IPS DF 4.7 (cell line): ENCODE measurements at regions not wholly inside any gene's neighbourhood (a gene's known extent, or its start where the extent isn't known, plus 50 kb on each side); places are given as distances from the start of the nearest gene placed in this dataset.

Experiments
- DNase-seq: peaks from one replicate; pipeline ENCODE4 v3.0.0-alpha.2; 2013; ENCODE audit warnings: low spot score; ENCODE audit errors: extremely low read depth

DNA sequence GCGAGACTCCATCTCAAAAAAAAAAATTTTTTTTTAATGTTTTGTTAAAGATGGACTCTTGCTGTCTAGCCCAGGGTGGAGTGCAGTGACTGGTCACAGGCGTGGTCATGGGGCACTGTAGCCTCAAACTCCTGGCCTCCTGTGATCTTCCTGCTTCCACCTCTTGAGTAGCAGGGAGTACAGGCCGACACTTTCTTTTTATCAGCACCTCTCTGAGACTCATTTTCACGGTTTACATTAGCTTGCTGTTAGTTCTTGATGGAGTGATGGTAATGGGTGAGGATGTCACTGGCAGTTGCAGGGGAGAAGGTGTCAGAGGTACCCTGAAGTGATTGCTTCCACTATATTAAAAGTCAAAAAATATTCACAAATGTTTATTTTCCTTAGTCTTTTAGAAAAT, 95.3 kb upstream of the MTPN start:
- no peak for DNase-seq

DNA sequence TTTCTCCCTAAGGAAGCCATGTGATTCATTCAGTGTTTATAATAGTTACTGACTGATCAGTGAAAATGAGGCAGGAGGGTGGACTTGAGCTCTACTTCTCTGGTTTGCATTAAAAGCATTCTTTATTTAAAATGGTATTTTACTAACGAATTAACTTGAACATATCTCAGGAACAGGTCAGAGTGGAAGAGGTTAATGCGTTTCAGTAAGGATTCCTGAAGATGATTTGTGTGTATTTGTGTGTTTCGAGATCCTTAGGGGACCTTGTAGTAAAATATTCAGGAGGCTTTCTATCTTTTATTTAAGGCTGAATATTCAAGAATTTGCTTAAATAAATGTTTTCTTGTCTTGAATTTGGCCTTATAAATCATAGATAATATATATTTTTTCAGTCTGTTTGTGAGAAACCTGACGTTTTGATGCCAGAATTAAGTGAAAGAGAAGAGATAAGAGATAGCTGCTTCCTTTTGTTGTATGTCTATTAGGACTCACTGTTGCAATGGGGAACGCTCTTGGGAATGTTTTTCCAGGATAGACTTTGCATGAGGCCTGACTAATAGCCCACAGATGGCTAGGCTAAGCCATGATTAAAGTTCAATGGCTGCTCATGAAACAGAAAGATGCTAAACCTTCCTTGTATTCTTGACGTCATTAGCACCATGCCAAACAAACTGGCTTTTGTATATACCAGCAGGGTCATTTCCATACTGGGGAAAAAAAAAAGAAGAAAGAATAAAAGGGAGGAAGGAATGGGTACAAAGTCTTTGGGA, 93.8 kb upstream of the MTPN start:
- DNase-seq = no peak

DNA sequence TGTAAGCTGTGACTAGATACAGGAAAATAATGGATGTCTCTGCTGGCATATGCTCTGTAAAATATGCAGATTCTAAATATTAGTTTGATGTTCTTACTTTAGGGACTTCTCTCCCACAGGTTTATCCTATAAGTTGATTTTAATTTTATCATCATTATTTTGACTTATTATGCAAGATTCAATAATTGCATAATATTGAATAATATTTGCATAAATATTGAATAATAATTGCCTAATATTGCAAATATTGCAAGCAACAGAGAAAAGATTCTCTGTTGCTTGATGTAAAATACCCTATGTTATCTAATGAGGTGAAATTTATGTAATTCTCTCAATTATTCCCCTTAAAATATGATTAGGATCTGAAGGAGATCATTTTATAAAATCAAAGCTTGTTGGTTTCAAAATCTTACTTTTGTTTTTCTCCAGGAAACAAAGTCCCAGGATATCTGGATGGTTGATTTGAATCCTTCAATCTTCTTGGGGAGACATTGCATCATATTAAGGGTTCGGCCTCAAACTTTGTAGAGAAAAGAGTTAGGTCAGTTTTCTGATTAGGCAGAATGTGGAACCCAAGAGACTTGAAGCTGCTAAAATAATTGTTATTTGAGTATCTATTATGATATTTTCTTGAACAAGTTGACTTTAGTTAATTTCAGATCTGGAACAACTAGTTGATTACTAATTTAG, 92.8 kb upstream of the MTPN start:
- DNase-seq = no peak

DNA sequence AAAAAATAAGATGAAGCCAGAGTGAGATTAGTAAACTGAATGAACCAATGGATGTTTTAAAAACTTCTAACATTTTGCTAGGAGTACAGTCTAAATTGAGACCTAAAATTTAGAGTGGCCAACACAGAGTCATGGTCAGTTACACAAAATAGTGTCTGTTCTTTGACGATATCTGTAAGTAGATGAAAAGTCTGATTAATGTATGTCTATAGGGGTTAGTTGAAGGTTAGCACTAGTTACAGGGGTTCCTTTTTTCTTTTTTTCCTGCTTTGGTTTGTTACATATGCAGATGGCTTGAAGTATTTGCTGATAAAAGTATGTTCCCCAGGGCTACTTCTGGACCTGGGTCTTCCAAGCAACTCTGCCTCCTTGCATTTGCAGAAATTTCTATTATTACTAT, 90.1 kb upstream of the MTPN start:
- no peak for DNase-seq

DNA sequence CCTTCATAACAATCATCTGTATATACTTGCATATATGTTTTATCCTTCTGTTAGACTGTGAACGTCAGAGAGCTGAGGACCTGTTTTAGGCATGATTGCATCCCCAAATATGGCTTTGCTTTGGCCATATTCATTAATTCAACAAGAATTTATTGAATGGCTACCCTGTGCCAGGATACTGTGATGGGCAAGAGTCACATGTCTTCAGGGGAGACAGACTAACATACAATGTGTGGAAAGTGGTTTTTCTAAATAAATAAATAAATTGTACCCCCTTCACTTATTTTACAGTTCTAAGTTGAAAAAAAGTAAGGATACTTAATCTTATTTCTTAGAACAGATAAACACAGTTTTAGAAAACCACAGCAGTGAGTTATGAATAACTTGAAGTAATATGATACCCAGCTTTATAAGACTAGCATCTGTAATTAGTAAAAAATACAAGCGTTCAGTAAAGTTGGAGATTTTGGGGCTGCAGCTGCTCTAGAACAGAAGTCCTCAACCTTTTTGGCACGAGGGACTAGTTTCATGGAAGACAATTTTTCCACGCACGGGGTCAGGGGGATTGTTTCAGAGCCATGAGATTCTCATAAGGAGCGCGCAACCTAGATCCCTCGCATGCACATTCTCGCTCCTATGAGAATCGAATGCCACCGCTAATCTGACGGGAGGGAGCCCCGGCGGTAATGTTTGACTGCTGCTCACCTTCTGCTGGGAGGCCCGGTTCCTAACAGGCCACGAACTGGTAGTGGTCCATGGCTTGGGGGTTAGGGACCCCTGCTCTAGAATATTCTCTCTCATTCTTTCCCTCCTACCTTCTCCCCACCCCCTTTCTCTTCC, 89.4 kb upstream of the MTPN start:
- DNase-seq = no peak

DNA sequence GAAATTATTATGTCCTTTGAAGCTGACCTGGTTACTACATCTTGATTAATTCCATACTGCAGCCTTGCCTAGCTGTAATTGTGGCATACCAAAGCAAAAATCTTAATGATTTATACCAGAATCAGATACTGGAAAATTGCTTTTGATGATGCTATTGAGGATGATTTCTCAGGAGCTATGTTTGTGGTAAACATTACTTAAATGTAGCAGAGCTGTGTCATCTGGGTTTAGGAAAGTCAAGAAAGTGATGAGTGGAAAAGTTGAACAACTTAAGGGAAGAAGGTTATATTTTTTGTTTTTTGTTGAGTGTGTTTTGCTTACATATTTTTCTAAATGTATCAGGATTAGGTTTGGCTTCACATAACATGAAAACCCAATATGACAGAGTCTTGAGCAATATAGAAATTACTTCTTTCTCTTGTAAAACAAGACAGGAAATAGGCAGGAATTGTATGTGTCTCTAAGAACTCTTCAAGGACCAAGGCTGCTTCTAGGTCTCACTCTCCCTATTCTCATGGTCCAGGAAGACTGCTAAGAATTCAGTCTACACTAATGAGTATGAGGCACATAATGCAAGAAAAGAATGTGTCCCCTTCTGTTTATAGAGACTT, 87.6 kb upstream of the MTPN start:
- DNase-seq = no peak

DNA sequence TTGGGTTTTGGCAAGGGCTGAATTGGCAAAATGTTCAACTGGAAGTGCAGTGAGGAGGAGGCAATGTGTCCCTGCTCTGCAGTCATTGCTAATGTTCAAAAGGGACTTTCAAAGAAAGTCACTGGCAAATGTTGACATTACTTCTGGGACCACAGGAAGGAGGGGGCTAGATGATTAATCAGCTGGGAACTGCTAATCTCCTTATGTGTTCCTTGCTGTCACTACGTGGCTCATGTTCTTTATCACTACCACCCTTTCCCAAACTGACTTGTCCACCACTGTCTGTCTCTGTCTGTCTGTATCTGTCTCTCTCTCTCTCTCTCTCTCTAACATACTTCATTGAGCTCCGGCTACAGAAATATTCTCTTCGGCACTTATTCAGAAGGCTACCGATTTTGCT, 86.9 kb upstream of the MTPN start:
- no peak for DNase-seq

DNA sequence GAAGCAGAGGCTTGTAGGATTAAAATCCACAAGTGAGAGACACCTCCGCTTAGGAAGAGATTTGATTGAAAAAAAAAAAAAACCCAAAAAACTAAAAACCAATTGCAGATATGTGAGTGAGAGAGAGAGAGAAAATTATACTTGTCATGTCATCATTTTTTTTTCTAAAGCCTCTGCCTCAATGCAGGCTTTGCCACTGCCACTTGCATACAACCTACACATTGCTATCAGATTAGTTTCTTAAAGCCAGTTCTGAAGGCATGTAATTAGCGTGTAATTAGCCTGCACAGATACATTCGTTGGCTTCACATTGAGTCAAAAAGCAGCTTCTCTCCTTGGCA, 86.1 kb upstream of the MTPN start:
- no peak for DNase-seq

DNA sequence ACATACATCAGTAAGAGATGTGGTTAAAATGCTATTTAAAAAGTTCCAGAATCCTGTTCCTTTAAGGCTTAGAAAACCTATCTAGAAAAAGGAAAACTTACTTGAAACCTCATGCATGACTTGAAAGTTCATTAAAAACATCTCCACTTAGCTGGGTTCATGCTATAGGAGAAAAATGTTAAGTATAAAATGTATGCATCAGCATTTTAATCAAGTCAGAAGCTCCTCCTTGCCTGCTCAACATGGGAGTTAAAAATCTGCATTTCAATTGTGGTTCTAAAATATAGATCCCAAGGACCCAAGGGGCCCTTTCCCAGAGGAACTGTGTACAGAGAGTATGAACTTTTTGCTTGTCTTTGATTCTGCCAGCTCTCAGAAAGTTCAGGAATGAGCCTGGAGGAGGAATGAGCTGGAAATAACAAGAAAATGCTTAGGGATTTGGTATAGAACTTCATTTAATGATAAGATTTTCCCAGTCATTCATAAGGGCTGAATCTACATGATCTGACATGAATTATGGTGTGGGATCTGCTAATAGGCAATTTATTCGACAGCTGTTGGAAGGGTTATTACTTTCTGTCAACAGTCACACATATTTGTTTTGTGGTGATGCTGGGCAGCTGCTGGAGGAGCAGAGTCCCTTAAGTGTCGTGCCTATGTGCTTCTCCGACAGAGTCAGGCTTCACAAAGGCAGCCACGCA, 85.6 kb upstream of the MTPN start:
- DNase-seq = no peak

DNA sequence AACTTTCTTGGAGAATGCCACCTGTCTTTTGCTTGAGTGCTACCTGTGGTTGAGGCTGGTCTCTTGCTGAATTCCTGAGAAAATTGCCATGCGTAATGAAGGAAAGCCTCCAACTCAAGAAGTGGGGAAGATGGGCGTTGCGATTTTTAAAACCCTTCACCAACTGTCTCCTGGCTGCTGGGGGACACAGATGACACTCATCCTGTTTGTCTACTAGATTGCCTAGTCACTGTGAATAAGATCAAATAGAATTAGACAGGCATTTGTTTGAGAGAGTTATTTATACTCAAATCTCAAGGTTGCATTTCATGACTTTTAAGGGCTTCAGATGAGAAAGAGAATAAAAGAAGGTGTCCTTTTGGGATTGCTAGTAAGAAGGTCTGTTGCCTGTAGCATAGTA, 84.3 kb upstream of the MTPN start:
- DNase-seq = no peak

DNA sequence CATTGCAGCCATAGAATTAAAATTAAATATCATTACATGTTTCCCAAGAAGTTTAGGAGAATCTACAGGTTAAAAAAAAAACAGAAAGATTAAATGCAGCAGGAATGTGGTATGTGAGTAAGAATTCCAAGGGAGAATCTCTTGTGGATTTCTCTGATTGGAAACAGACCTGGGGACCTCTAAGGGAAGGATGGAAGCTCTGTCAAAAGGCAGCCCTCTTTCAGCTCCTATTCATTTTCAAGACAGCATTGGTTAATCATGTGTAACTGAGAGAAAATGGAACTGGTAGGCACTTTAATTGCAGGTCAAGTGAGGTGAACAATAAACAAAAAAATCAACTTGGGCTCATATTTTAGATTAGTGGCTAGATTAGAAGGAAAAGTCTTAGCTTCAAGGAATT, 81.4 kb upstream of the MTPN start:
- DNase-seq = no peak

DNA sequence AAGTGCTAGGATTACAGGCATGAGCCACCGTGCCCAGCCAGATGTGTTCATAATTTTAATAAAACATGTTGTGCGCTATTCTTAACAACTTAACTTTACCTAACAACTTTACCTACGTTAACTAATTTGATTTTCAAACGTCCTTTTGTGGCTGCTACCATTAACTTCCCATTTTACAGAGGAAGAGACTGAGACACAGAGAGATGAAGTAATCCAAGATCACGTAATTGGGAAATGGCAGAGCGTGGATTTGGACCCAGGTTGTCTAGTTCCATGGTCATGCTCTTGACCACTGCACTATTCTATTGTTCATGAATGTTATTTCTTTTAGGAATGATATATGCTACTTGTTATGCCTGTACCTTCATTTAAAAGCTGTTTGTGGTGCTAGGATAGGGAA, 80.3 kb upstream of the MTPN start:
- DNase-seq = no peak

DNA sequence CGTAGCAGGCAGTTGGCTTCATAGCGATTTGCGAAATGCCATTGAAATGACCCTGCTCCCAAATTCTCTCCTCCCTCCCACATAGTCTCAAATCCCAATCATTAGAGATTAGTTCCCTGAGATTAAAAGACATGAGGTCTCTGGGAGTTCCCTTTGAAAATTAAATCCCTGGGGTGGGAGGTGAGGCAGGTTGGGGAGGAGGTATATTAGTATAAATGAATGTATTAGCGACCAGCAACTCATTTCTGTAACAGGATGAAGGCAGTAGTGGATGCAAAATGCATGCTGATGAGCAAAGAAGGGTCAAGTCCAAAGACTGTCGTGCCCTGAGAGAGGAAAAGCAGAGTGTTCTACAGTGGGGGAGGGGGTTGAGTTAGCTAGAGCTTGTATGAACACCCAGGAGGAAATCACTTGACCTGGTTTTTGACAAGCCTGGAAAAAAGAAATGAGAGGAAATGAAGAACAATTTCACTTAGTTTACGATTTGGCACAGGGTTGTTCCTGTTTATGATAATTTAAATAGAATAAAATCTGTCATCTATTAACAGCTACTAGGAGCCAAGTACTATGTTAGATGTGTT, 79.6 kb upstream of the MTPN start:
- no peak for DNase-seq

DNA sequence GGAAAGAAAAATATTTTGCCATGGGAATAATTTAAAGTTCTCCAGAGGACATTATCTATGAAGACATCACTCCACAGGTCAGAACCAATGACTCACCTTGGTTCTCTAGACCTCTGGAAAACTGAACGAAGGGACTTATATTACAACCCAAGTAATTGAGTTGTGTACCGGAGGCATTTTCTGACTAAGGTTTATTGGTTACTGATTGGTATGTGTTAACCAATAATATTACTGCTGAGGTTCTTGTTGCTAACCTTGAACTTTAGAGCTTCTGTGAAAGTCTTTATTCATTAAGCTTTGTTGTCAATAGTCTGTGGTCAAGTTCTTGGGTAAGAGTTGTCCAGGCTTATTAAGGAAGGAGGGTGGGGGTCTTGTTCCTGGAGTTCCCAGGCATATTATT, 78.1 kb upstream of the MTPN start:
- DNase-seq = no peak

DNA sequence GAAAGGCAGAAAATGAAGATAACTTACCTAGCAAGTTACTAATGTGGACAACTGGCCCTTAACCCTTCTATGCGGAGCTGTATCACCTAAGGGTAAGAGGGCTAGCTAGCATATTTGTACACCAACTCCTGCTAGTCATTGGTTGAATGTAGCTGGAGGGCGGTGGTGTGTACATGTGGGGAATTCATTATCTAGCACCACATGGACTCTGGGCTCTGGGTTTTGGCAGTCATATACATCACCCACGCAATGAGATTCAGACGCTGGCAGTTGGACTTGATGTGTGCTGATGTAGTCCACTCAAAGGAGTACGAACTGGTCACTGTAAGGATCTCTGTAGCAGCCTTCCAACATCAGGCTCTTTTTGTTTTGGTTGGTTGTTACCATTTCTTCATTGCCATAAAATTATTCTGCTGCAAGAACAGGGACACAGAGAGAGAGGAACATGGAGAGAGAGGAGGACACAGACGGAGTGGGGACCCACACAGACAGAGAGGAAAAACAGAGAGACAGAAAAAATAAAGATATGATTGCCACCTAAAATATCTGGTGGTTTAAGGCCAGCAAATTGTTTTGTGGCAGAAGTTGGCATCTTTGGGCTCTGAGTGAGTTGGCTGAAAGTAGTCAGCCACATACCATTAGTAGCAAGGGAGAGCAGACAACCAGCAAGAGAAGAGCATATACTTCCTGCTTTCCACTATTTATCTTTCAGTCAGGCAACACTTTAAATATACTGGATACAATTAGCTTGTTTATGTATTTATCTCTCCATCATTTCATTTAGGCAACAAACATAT, 76.7 kb upstream of the MTPN start:
- no peak for DNase-seq

DNA sequence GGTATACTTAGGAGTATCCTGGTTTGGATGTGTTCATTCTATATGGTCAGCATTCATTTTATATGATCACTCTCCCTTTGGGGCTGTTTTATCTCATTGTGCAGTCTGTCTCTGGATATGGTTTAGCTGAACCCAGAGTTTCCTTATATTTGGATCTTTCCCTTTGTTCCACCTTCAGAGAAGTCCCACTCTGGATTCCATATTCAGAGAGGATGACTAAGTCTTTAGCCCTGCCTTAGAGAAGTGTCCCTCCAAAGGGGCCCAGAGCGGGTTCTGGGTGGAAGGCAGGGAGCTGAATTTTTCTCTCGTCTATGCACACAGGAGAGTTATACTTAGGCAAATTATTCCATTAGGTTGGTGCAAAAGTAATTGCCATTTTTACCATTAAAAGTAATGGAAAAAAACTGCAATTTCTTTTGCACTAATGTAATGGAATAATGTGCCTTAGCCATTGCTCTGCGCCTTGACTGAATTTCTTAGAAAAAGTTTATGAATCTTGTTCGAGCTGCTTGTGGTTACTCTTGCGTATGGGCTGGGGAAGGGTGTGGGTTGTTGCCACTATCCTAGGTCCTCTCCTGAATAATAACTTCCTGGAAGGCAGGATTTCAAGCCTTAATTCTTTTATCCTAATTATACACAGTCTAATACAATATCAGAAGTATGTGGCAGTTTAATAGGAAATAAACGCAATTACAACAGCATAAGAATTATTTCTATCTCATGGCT, 74.2 kb upstream of the MTPN start:
- DNase-seq = no peak

DNA sequence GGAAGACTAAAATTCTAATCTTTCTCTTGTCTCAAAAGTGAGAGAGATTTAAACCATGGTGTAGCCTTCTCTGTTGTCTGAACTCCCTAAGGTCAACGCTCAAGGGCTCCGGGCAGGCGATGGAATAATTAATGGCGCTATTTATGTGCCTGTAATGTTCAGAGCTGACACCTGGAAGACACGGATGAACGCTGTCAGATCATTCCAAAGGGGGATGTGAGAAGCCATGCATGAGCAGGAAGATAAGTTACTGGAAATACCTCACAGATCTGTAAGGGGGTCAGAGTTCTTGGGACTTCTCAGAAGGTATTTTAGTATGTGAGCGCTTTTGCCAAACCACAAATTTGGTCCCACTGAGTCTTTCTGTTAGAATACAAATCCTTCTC, 73.3 kb upstream of the MTPN start:
- no peak for DNase-seq

DNA sequence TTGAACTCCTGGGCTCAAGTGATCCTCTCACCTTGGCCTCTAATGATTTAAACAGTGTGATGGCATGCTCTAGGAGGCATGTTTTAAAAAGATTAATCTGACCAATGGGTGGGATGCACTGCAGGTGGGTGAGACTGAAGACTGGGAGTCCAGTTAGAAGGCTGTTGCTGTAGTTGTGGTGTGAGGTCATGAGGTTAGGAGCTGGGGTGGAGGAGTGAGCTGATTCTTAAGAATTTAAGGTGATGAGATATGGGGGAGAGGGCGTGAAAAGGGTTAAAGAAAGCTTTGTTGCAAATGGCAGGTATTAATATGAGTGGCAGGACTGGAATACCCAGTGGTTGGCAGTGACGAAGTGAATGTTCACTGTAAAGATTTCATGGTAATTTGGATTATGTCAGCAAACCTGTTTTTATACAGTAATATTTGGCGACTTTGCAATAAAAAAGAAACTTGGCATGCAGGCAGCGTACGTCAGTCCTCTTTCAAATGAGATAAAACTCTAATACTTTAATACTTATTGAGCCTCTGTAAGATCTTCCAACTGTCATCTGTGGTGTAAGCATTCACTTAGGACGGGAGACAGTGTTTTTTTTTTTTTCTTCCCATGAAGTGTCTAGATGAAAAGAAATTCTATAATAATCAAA, 72.8 kb upstream of the MTPN start:
- DNase-seq = no peak

DNA sequence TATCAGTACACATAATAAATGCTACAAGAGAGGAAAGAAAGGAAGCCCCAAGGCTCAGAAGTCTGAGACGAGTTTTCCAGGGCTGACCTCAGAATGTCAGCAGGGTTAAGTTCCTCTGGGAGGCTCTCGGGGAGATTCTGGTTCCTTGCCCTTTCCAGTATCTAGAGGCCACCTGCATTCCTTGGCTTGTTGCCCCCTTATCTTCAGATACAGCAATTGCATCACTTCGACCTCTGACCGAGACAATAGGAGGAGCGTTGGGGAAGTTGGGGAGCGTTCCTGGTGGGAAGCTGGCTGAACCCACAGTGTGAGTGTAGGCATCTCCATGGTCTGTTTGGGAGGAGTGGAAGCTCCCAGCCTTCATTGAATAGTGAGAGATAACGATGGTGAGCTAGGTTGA, 72.0 kb upstream of the MTPN start:
- no peak for DNase-seq
